Endothelial cell (in vitro differentiated cells): ENCODE measurements at regions not wholly inside any gene's neighbourhood (a gene's known extent, or its start where the extent isn't known, plus 50 kb on each side); places are given as distances from the start of the nearest gene placed in this dataset.
"Not testable (repeated sequence)": the region's sequence is repeated elsewhere in the genome, so short reads cannot be mapped to it uniquely, and the experiment has no call there.

Experiments used
- DNase-seq: peaks from one replicate; pipeline ENCODE4 v3.0.0; 2021; ENCODE audit warnings: low spot score
- H3K27ac Mint-ChIP-seq: one replicate; pipeline ENCODE4 v1.8.0; 2021; ENCODE audit warnings: mixed read lengths, inconsistent platforms; ENCODE audit not compliant: unreplicated experiment
- H3K27me3 Mint-ChIP-seq: one replicate; pipeline ENCODE4 v1.8.0; 2021; ENCODE audit warnings: mild to moderate bottlenecking, moderate library complexity, mixed read lengths, inconsistent platforms; ENCODE audit not compliant: unreplicated experiment
- H3K36me3 Mint-ChIP-seq: one replicate; pipeline ENCODE4 v1.8.0; 2021; ENCODE audit warnings: mild to moderate bottlenecking, low read depth, mixed read lengths, inconsistent platforms; ENCODE audit not compliant: unreplicated experiment
- H3K4me1 Mint-ChIP-seq: one replicate; pipeline ENCODE4 v1.8.0; 2021; ENCODE audit warnings: mild to moderate bottlenecking, mixed read lengths, inconsistent platforms; ENCODE audit not compliant: unreplicated experiment
- H3K4me3 Mint-ChIP-seq: one replicate; pipeline ENCODE4 v1.8.0; 2021; ENCODE audit warnings: mild to moderate bottlenecking, mixed read lengths, inconsistent platforms; ENCODE audit not compliant: unreplicated experiment
- H3K9me3 Mint-ChIP-seq: one replicate; pipeline ENCODE4 v1.8.0; 2021; ENCODE audit warnings: mixed read lengths, inconsistent platforms; ENCODE audit not compliant: unreplicated experiment
- TF ChIP-seq, protein P1 (sequence below): fragments of 200-600 bp; sonication (generic); IDR thresholded peaks from one replicate; pipeline ENCODE4 v1.5.0; 2021; ENCODE audit warnings: antibody characterized with exemption; ENCODE audit not compliant: unreplicated experiment

DNA sequence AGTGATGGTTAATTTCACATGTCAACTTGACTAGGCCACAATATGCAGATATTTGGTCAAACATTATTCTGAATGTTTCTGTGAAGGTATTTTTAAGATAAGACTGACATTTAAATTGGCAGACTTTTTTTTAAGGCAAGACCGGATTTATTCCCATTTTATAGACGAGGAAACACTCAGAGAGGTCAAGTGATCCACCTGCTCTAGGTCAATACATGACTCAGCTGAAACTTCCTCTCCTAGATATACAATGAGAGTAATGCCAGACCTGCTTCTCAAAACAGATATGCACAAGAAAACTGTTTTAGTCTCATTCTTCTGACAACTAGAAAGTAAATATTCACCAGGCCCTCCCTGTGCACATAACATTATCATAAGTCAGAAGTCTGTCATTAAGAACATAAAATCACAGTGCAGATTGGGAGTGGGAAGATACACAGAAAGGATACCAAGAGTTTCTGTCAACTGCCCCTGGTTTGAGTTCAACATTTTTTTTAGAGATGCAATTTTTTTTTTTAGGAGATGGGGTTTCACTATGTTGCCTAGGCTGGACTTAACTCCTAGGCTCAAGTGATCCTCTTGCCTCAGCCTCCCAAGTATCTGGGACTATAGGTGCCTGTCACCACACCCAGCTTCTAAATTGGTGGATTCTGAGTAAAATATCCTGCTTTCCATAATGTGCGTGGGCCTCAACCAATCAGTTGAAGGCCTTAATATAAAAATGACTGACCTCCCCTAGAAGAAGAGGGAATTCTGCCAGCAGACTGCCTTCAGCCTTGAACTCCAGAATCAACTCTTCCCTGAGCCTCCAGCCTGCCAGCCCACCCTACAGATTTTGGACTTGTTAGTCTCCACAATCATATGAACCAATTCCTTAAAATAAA, 121.4 kb downstream of the ZFAND4 start:
- Mint-ChIP-seq H3K9me3 (no peaks in the 10 kb centered on the region), H3K27me3 (no peaks in the 10 kb centered on the region), H3K4me1 (peaks cover 4% of the 10 kb centered on the region), H3K36me3 (no peaks in the 10 kb centered on the region), H3K27ac (no peak overlapping the region), H3K4me3 (no peak overlapping the region)
- TF ChIP-seq, protein P1, sequence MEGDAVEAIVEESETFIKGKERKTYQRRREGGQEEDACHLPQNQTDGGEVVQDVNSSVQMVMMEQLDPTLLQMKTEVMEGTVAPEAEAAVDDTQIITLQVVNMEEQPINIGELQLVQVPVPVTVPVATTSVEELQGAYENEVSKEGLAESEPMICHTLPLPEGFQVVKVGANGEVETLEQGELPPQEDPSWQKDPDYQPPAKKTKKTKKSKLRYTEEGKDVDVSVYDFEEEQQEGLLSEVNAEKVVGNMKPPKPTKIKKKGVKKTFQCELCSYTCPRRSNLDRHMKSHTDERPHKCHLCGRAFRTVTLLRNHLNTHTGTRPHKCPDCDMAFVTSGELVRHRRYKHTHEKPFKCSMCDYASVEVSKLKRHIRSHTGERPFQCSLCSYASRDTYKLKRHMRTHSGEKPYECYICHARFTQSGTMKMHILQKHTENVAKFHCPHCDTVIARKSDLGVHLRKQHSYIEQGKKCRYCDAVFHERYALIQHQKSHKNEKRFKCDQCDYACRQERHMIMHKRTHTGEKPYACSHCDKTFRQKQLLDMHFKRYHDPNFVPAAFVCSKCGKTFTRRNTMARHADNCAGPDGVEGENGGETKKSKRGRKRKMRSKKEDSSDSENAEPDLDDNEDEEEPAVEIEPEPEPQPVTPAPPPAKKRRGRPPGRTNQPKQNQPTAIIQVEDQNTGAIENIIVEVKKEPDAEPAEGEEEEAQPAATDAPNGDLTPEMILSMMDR = no peak
- DNase-seq = no peak

DNA sequence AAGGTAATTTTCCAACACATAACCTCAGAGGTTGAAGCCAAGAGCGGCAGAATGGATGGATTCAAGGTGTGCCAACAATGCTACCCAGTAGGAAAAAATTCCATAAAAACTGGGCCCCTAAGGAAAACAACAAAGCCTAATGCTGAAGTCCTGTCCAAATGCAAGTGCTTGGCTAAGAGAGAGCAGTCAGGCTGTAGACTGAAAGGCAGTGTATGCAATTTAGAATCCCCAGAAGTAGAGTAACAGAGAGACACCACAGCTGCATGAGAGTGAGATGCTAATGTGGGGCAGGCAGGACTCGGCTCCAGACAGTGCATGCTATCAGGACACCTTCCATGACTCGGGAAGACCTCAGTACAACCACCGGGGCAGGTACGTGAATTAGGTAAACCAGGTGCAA, 124.5 kb downstream of the ZFAND4 start:
- Mint-ChIP-seq H3K27me3 (no peaks in the 10 kb centered on the region), H3K4me1 (peaks cover 1% of the 10 kb centered on the region), H3K9me3 (no peaks in the 10 kb centered on the region), H3K4me3 (no peak overlapping the region), H3K36me3 (no peaks in the 10 kb centered on the region), H3K27ac (no peak overlapping the region)
- TF ChIP-seq, protein P1 = no peak
- DNase-seq = no peak

DNA sequence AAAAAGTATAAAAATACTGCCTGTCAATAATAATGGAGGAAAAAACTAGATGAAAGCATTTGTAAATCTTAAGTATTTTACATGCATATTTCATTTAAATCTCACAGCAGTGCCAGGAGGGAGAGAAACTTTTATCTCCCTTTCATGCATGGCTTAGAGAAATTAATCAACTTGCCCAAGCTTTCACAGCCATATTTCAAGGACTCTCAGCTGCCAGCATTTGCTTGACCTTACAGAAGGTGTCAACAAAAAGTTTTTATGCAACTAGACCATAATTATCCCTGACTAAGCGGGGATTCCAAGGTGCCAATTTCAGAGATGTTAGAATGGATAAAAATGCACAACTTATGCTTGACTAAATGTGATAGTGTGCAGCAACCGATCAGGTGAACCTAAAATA, 125.4 kb downstream of the ZFAND4 start:
- H3K4me1 Mint-ChIP-seq = peaks cover 2% of the 10 kb centered on the region
- no peaks in the 10 kb centered on the region for H3K9me3 Mint-ChIP-seq
- H3K4me3 Mint-ChIP-seq = no peak overlapping the region
- H3K36me3 Mint-ChIP-seq = no peaks in the 10 kb centered on the region
- no peak for DNase-seq
- H3K27ac Mint-ChIP-seq = no peak overlapping the region
- TF ChIP-seq, protein P1 = no peak
- H3K27me3 Mint-ChIP-seq = no peaks in the 10 kb centered on the region

DNA sequence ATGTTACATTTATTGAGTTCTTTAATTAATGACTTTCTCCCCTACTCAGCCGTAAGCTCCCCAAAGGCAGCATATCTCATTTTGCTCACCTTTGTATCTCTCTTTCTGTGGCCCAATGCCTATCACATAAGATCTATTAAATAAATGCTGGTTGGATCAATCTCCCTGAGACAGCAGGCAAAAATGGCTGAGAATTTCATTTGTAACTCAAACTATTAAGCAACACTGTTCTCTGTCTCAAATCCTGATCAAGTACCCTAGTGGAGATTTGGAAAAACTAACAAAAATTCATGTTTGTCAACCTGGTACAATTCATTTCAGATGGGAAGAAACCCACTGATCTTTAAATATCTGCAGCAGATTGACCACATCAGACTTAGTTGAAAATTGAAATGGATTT, 127.4 kb downstream of the ZFAND4 start:
- Mint-ChIP-seq H3K9me3 (no peaks in the 10 kb centered on the region), H3K4me3 (no peak overlapping the region), H3K36me3 (no peaks in the 10 kb centered on the region), H3K27ac (no peak overlapping the region), H3K27me3 (no peaks in the 10 kb centered on the region), H3K4me1 (peaks cover 2% of the 10 kb centered on the region)
- DNase-seq = no peak
- TF ChIP-seq, protein P1 = no peak

DNA sequence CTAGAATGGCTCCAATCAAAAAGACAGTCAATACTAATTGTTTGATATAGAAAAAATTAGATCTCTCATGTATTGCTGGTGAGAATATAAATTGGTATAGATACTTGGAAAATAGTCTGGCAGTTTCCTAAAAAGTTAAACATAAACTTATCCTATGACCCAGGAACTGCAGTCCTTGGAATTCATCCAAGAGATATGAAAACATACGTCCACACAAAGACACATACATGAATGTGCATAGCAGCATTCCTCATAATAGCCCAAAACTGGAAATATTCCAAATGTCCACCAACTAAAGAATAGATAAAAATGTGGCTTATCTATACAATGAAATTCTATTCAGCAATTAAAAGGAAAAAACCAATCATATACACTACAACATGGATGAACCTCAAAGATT, 128.4 kb downstream of the ZFAND4 start:
- H3K36me3 Mint-ChIP-seq = no peaks in the 10 kb centered on the region

DNA sequence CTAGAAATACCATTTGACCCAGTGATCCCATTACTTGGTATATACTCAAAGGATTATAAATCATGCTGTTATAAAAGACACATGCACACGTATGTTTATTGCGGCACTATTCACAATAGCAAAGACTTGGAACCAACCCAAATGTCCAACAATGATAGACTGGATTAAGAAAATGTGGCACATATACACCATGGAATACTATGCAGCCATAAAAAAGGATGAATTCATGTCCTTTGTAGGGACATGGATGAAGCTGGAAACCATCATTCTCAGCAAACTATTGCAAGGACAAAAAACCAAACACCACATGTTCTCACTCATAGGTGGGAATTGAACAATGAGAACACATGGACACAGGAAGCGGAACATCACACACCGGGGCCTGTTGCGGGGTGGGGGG, 131.5 kb downstream of the ZFAND4 start:
- H3K9me3 Mint-ChIP-seq, H3K36me3 Mint-ChIP-seq, DNase-seq, H3K27me3 Mint-ChIP-seq, H3K27ac Mint-ChIP-seq, H3K4me3 Mint-ChIP-seq, H3K4me1 Mint-ChIP-seq: not testable (repeated sequence)

More for the DNA sequence above, 128.4 kb downstream of the ZFAND4 start:
- no peak for DNase-seq
- H3K27ac Mint-ChIP-seq = no peak overlapping the region
- TF ChIP-seq, protein P1 = no peak
- peaks cover 2% of the 10 kb centered on the region for H3K4me1 Mint-ChIP-seq
- no peaks in the 10 kb centered on the region for H3K9me3 Mint-ChIP-seq
- H3K27me3 Mint-ChIP-seq = no peaks in the 10 kb centered on the region
- H3K4me3 Mint-ChIP-seq = no peak overlapping the region

DNA sequence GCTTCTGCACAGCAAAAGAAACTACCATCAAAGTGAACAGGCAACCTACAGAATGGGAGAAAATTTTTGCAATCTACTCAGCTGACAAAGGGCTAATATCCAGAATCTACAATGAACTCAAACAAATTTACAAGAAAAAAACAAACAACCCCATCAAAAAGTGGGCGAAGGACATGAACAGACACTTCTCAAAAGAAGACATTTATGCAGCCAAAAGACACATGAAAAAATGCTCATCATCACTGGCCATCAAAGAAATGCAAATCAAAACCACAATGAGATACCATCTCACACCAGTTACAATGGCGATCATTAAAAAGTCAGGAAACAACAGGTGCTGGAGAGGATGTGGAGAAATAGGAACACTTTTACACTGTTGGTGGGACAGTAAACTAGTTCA, 132.0 kb downstream of the ZFAND4 start:
- H3K9me3 Mint-ChIP-seq, H3K27ac Mint-ChIP-seq, H3K36me3 Mint-ChIP-seq, H3K27me3 Mint-ChIP-seq, DNase-seq, H3K4me1 Mint-ChIP-seq, H3K4me3 Mint-ChIP-seq: not testable (repeated sequence)
